Sigmoid colon (tissue), 6 donors: ENCODE measurements at regions not wholly inside any gene's neighbourhood (a gene's known extent, or its start where the extent isn't known, plus 50 kb on each side); places are given as distances from the start of the nearest gene placed in this dataset.

Experiments used
- DNase-seq: peaks from one replicate; pipeline ENCODE4 v3.0.0-alpha.2; 2019
- H3K27ac ChIP-seq, 4 donors: fragments of 200-600 bp; sonication (generic); one replicate each; pipeline ENCODE4 v1.5.1; 2016 to 2019; ENCODE audit warnings: mild to moderate bottlenecking in 1 of 4
- H3K27me3 ChIP-seq, 3 donors: fragments of 200-600 bp; sonication (generic); one replicate each; pipeline ENCODE4 v1.5.1; 2019; ENCODE audit warnings: mild to moderate bottlenecking in 1 of 3
- H3K36me3 ChIP-seq, 4 donors: fragments of 200-600 bp; sonication (generic); one replicate each; pipeline ENCODE4 v1.5.1; 2016 to 2019
- H3K4me1 ChIP-seq, 4 donors: fragments of 200-600 bp; sonication (generic); one replicate each; pipeline ENCODE4 v1.5.1; 2017 to 2019
- H3K4me3 ChIP-seq, 4 donors: fragments of 200-600 bp; sonication (generic); one replicate each; pipeline ENCODE4 v1.5.1; 2017 to 2019; ENCODE audit warnings: mild to moderate bottlenecking in 2 of 4, moderate library complexity in 1 of 4
- H3K9me3 ChIP-seq, 4 donors: fragments of 200-600 bp in 3 of 4; sonication (generic) in 3 of 4; one replicate each; pipeline versions ENCODE4 v1.5.1 to v1.6.1; 2013 to 2019
- CTCF ChIP-seq, 4 experiments: fragments of 450-650 bp in 3 of 4; fragments of 200-600 bp in 1 of 4; IDR thresholded peaks; one replicate each; pipeline ENCODE4 v1.5.1; 2016 to 2019; ENCODE audit warnings: antibody characterized with exemption in 4 of 4, mild to moderate bottlenecking in 3 of 4, moderate library complexity in 2 of 4
- EP300 ChIP-seq, 4 donors: sonication (generic); formaldehyde crosslinking; IDR thresholded peaks; one replicate each; pipeline ENCODE4 v1.6.1; 2017; ENCODE audit warnings: antibody characterized with exemption in 4 of 4
- POLR2A ChIP-seq, 2 donors: fragments of 450-650 bp; IDR thresholded peaks; one replicate each; pipeline ENCODE4 v1.6.1; 2016; ENCODE audit warnings: antibody characterized with exemption in 2 of 2, mild to moderate bottlenecking in 2 of 2, moderate library complexity in 2 of 2
- POLR2AphosphoS5 ChIP-seq, 4 donors: sonication (generic); formaldehyde crosslinking; IDR thresholded peaks; one replicate each; pipeline ENCODE4 v1.6.1; 2017; ENCODE audit warnings: antibody characterized with exemption in 4 of 4
- WGBS, 2 donors: extraction: QIAGEN DNeasy Blood & Tissue Kit; methylation state at CpG; one replicate each; pipeline ENCODE4 v1.1.7; 2013; 5-methylcytosine and 5-hydroxymethylcytosine counted together
- intact Hi-C: fragments of 100-400 bp; cut with DNase I; formaldehyde crosslinking; loops from one replicate; pipeline ENCODE4 v1.15.1; 2023
- donor health status: healthy with polysubstance abuse.
- donor health status: healthy.

DNA sequence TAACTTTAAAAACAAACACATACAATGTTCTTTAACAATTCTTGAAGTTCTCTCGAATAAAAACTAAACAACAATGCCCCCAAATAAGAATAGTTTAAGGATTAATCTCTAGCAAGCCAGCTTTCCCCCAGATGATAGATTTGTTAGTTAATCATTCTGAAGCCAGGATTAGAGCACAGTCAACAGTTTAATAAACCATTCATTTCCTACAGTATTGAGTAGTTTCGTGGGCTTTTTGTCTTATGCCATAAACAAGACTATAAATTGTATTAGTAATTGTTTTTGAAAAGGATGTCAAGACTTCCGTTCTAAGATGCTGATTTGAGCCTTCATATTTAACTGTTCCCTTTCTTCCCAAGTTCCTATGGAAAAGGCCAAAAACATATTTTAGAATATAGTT lies 136.6 kb downstream of the PIK3R1 start:
- intact Hi-C loops: no loop called here
- TF ChIP-seq EP300 (IDR thresholded peaks at IDR 0.05) (no peak), CTCF (IDR thresholded peaks at IDR 0.05) (no peak), POLR2AphosphoS5 (IDR thresholded peaks at IDR 0.05) (no peak), POLR2A (IDR thresholded peaks at IDR 0.05) (no peak)
- Histone ChIP-seq H3K4me1 (no peaks in the 10 kb centered on the region), H3K4me3 (no peak overlapping the region), H3K27me3 (no peaks in the 10 kb centered on the region), H3K36me3 (no peaks in the 10 kb centered on the region), H3K9me3 (no peaks in the 10 kb centered on the region), H3K27ac (no peak overlapping the region)
- no peak for DNase-seq
- 64 to 85% methylated on average over 3 of the region's 3 CpGs for WGBS, 2 donors

DNA sequence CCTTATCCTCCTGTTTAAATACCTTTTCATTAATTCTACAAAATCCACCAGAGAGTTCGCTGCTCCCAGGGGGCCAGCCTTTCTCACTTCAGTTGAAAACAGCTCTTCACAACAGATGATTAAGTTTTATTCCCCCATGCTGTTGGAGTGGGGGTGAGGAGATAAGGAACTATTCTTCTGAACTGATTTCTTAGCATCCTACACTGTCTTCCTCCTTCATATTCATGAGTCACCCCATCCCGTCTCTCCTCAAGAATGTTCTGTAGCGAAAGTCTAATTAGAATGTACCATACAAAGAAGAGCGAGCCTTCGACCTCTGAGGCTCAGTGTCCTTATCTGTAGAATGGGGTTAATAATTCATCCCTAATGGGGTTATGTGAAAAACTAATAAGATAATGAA lies 138.0 kb downstream of the PIK3R1 start:
- intact Hi-C loops: no loop called here
- 93 to 94% methylated on average over 5 of the region's 5 CpGs for WGBS, 2 donors
- Histone ChIP-seq H3K4me1 (no peaks in the 10 kb centered on the region), H3K4me3 (no peak overlapping the region), H3K27me3 (no peaks in the 10 kb centered on the region), H3K9me3 (no peaks in the 10 kb centered on the region), H3K27ac (no peak overlapping the region), H3K36me3 (no peaks in the 10 kb centered on the region)
- DNase-seq: no peak
- no peak for TF ChIP-seq EP300 (IDR thresholded peaks at IDR 0.05)
- TF ChIP-seq CTCF (IDR thresholded peaks at IDR 0.05): no peak
- no peak for TF ChIP-seq POLR2A (IDR thresholded peaks at IDR 0.05)
- no peak for TF ChIP-seq POLR2AphosphoS5 (IDR thresholded peaks at IDR 0.05)

DNA sequence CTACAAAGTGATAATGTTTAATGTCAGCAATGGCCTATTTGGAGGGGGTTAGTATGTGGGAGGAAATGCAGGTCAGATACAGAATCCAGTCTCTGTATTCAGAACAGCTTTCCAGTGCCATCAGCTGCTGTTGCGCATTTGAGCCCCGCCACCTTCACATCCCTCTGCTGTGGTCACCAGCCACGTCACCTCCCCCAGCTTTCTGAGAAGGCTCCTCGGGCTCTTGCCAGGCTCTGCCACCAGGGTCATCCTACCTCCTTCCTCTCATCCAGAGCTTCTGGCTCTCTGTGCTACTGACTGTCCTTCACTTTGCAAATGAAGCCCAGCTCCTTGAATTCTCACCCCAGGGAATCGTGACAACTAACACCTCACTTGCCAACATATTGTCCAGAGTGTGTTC lies 138.8 kb downstream of the PIK3R1 start:
- WGBS, 2 donors: 89 to 95% methylated on average over 5 of the region's 5 CpGs
- intact Hi-C loops: no loop called here
- DNase-seq: no peak

DNA sequence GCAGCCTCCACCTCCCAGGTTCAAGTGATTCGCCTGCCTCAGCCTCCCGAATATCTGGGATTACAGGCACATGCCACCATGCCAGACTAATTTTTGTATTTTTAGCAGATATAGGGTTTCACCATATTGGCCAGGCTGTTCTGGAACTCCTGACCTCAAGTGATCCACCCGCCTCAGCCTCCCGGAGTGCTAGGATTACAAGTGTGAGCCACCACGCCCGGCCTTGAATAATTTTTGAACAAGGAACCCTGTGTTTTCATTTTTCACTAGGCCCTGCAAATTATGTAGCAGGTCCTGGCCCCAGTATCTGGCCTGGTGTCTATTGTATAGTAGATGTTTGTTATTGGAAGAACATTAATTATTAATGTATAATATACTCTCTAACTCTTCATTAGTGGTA lies 140.7 kb downstream of the PIK3R1 start:
- Histone ChIP-seq H3K36me3 (no peaks in the 10 kb centered on the region), H3K27ac (no peak overlapping the region), H3K27me3 (no peaks in the 10 kb centered on the region), H3K4me1 (no peaks in the 10 kb centered on the region), H3K4me3 (no peak overlapping the region), H3K9me3 (no peaks in the 10 kb centered on the region)
- TF ChIP-seq POLR2AphosphoS5 (IDR thresholded peaks at IDR 0.05): no peak
- no peak for TF ChIP-seq CTCF (IDR thresholded peaks at IDR 0.05)
- TF ChIP-seq EP300 (IDR thresholded peaks at IDR 0.05): no peak
- TF ChIP-seq POLR2A (IDR thresholded peaks at IDR 0.05): no peak
- WGBS, 2 donors: 90 to 95% methylated on average over 6 of the region's 6 CpGs
- no peak for DNase-seq
- intact Hi-C loops: no loop called here

More for the DNA sequence above, 138.8 kb downstream of the PIK3R1 start:
- H3K4me1 ChIP-seq: no peaks in the 10 kb centered on the region
- no peak overlapping the region for H3K27ac ChIP-seq
- no peaks in the 10 kb centered on the region for H3K36me3 ChIP-seq
- no peak overlapping the region for H3K4me3 ChIP-seq
- H3K9me3 ChIP-seq: no peaks in the 10 kb centered on the region
- no peak for TF ChIP-seq POLR2A (IDR thresholded peaks at IDR 0.05)
- TF ChIP-seq CTCF (IDR thresholded peaks at IDR 0.05): no peak
- no peak for TF ChIP-seq POLR2AphosphoS5 (IDR thresholded peaks at IDR 0.05)
- TF ChIP-seq EP300 (IDR thresholded peaks at IDR 0.05): no peak
- no peaks in the 10 kb centered on the region for H3K27me3 ChIP-seq

DNA sequence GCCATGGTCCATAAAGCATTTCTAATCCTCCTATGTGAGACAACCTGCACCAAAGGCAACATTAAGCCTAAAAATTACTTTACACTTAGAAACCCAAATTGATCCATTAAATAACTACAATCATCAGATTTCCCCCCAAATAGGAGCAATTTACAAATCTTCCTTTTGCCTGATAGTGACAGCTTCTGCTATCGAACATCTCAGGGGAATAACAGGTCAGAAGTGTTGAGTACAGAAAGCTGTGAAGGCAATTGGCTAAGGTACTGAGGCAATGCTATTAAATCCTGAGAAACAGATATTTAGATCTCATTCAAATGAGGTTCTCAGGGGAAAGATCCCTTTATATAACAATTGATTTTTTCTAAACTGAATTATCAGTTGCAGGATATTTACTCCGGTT lies 141.1 kb downstream of the PIK3R1 start:
- H3K27ac ChIP-seq: no peak overlapping the region
- intact Hi-C loops: no loop called here
- no peak overlapping the region for H3K4me3 ChIP-seq
- no peaks in the 10 kb centered on the region for H3K4me1 ChIP-seq
- H3K27me3 ChIP-seq: no peaks in the 10 kb centered on the region
- H3K36me3 ChIP-seq: no peaks in the 10 kb centered on the region
- WGBS, 2 donors: 95 to 96% methylated on average over 2 of the region's 2 CpGs
- TF ChIP-seq CTCF (IDR thresholded peaks at IDR 0.05) (no peak), EP300 (IDR thresholded peaks at IDR 0.05) (no peak), POLR2AphosphoS5 (IDR thresholded peaks at IDR 0.05) (no peak), POLR2A (IDR thresholded peaks at IDR 0.05) (no peak)
- DNase-seq: no peak
- H3K9me3 ChIP-seq: no peaks in the 10 kb centered on the region
